Upper lobe of left lung (tissue), 4 donors: ENCODE measurements at regions not wholly inside any gene's neighbourhood (a gene's known extent, or its start where the extent isn't known, plus 50 kb on each side); places are given as distances from the start of the nearest gene placed in this dataset.

Experiments used
- EP300 ChIP-seq, 4 donors: sonication (generic); formaldehyde crosslinking; IDR thresholded peaks; one replicate each; pipeline ENCODE4 v1.5.1; 2017; ENCODE audit warnings: antibody characterized with exemption in 4 of 4, control low read depth in 2 of 4
- POLR2A ChIP-seq, 4 donors: fragments of 450-650 bp; IDR thresholded peaks; one replicate each; pipeline ENCODE4 v1.5.1; 2016 to 2017; ENCODE audit warnings: antibody characterized with exemption in 4 of 4, mild to moderate bottlenecking in 2 of 4
- TF ChIP-seq, protein P1 (sequence below), 6 experiments: fragments of 450-650 bp in 4 of 6; fragments of 200-600 bp in 2 of 6; sonication (generic) in 2 of 6; IDR thresholded peaks; one replicate each; pipeline ENCODE4 v1.5.1; 2016 to 2019; ENCODE audit warnings: antibody characterized with exemption in 6 of 6

DNA sequence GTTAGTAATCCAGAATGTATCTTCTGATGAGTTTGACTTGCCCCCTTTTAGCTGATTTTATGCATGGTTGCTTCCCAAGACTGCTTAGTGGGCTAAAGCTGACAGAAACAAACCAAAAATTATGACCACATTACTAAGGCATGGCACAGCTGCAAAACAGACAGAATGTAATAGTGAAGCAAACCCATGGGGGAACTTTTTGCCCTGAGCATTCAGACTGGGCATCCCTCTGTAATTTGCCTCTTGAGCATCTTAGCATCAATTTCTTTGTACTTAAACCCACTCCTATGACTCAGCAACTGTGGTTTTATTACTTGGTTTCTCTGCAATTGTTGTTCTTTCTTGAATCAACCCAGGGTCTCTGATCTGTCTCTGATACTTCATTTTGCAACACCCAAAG lies 487.3 kb upstream of the DCC start:
- TF ChIP-seq POLR2A (IDR thresholded peaks at IDR 0.05) (no peak), EP300 (IDR thresholded peaks at IDR 0.05) (no peak)
- TF ChIP-seq, protein P1, sequence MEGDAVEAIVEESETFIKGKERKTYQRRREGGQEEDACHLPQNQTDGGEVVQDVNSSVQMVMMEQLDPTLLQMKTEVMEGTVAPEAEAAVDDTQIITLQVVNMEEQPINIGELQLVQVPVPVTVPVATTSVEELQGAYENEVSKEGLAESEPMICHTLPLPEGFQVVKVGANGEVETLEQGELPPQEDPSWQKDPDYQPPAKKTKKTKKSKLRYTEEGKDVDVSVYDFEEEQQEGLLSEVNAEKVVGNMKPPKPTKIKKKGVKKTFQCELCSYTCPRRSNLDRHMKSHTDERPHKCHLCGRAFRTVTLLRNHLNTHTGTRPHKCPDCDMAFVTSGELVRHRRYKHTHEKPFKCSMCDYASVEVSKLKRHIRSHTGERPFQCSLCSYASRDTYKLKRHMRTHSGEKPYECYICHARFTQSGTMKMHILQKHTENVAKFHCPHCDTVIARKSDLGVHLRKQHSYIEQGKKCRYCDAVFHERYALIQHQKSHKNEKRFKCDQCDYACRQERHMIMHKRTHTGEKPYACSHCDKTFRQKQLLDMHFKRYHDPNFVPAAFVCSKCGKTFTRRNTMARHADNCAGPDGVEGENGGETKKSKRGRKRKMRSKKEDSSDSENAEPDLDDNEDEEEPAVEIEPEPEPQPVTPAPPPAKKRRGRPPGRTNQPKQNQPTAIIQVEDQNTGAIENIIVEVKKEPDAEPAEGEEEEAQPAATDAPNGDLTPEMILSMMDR (IDR thresholded peaks at IDR 0.05), result no peak
